Right ventricle myocardium inferior (tissue), 1 donor: ENCODE measurements at regions not wholly inside any gene's neighbourhood (a gene's known extent, or its start where the extent isn't known, plus 50 kb on each side); places are given as distances from the start of the nearest gene placed in this dataset.
A peak's percentile ranks its signal among the peaks of the same experiment; 100 is the strongest.

ENCODE experiments used
- ATAC-seq: fragments of 200-7000 bp; cut with Tn5 transposase; one replicate; pipeline ENCODE4 v1.9.1; 2020; ENCODE audit warnings: mild to moderate bottlenecking, moderate library complexity
- DNase-seq: peaks from one replicate; pipeline ENCODE4 v3.0.0; 2021; ENCODE audit errors: missing footprints
- intact Hi-C: fragments of 100-400 bp; cut with DNase I; formaldehyde crosslinking; loops from one replicate; pipeline ENCODE4 v1.11.0; 2022
- donor health status: DM: no; HTN: yes; CAD: no; lungs with severe emphysema.

- intact Hi-C loops, result no loop called here
- ATAC-seq (no peak), DNase-seq (no peak)
Observed at GRCh38 chr16:64253525-64253924, 868.3 kb downstream of the CDH11 start.

- ATAC-seq (no peak), DNase-seq (no peak)
- intact Hi-C loops, result no loop called here
Observed at GRCh38 chr16:64253096-64253495, 868.8 kb downstream of the CDH11 start.

GRCh38 chr16:64251742-64252141 is 870.1 kb downstream of the CDH11 start:
- intact Hi-C loops, result no loop called here
- DNase-seq (no peak), ATAC-seq (peak; percentile 71)

GRCh38 chr16:64250866-64251265 is 871.0 kb downstream of the CDH11 start:
- peak; percentile 75 for ATAC-seq
- DNase-seq, result no peak
- intact Hi-C loops, result no loop called here

- intact Hi-C loops, result loop anchor here (10.0 kb wide), 1 partner anchor 232 kb away; no protein-coding TSS in a partner anchor
- DNase-seq (peak; percentile 25), ATAC-seq (peak; percentile 92)
Observed at GRCh38 chr16:64242492-64242891, 879.4 kb downstream of the CDH11 start.

- intact Hi-C loops, result loop anchor here (10.0 kb wide), 1 partner anchor 234 kb away; no protein-coding TSS in a partner anchor
- ATAC-seq, result no peak
- no peak for DNase-seq
Observed at GRCh38 chr16:64240586-64240985, 881.3 kb downstream of the CDH11 start.

- ATAC-seq, result no peak
- intact Hi-C loops, result no loop called here
Observed at GRCh38 chr16:64238571-64238970, 883.3 kb downstream of the CDH11 start.

GRCh38 chr16:64236316-64236715 is 885.5 kb downstream of the CDH11 start:
- no peak for ATAC-seq
- intact Hi-C loops, result no loop called here
- no peak for DNase-seq

More at GRCh38 chr16:64238571-64238970, 883.3 kb downstream of the CDH11 start:
- DNase-seq, result no peak

- DNase-seq (peak; percentile 63), ATAC-seq (peak; percentile 76)
- intact Hi-C loops, result no loop called here
Observed at GRCh38 chr16:64234200-64234599, 887.7 kb downstream of the CDH11 start.

- DNase-seq (no peak), ATAC-seq (no peak)
- intact Hi-C loops, result no loop called here
Observed at GRCh38 chr16:64225696-64226095, 896.2 kb downstream of the CDH11 start.

- ATAC-seq (no peak), DNase-seq (no peak)
- intact Hi-C loops, result no loop called here
Observed at GRCh38 chr16:64225036-64225435, 896.8 kb downstream of the CDH11 start.

- DNase-seq (no peak), ATAC-seq (no peak)
- intact Hi-C loops, result no loop called here
Observed at GRCh38 chr16:64217789-64218535, 903.9 kb downstream of the CDH11 start.

GRCh38 chr16:64215730-64216129 is 906.1 kb downstream of the CDH11 start:
- no peak for DNase-seq
- no peak for ATAC-seq
- intact Hi-C loops, result no loop called here

GRCh38 chr16:64211331-64211730 is 910.5 kb downstream of the CDH11 start:
- no peak for DNase-seq
- intact Hi-C loops, result no loop called here
- no peak for ATAC-seq

GRCh38 chr16:64206862-64207261 is 915.0 kb downstream of the CDH11 start:
- intact Hi-C loops, result no loop called here
- no peak for DNase-seq
- ATAC-seq, result no peak

- intact Hi-C loops, result no loop called here
- ATAC-seq, result no peak
- no peak for DNase-seq
Observed at GRCh38 chr16:64203126-64203525, 918.7 kb downstream of the CDH11 start.

- ATAC-seq (no peak), DNase-seq (no peak)
- intact Hi-C loops, result no loop called here
Observed at GRCh38 chr16:64202571-64202970, 919.3 kb downstream of the CDH11 start.

GRCh38 chr16:64196444-64196843 is 925.4 kb downstream of the CDH11 start:
- DNase-seq, result no peak
- intact Hi-C loops, result no loop called here
- ATAC-seq, result no peak

- DNase-seq (no peak), ATAC-seq (no peak)
- intact Hi-C loops, result no loop called here
Observed at GRCh38 chr16:64185954-64186353, 935.9 kb downstream of the CDH11 start.

GRCh38 chr16:64184156-64184555 is 937.7 kb downstream of the CDH11 start:
- DNase-seq (no peak), ATAC-seq (no peak)
- intact Hi-C loops, result no loop called here

- intact Hi-C loops, result no loop called here
- DNase-seq, result no peak
- ATAC-seq, result no peak
Observed at GRCh38 chr16:64182985-64183384, 938.9 kb downstream of the CDH11 start.
